ENCODE measurements at regions not wholly inside any gene's neighbourhood (a gene's known extent, or its start where the extent isn't known, plus 50 kb on each side); places are given as distances from the start of the nearest gene placed in this dataset.
"Not testable (repeated sequence)": the region's sequence is repeated elsewhere in the genome, so short reads cannot be mapped to it uniquely, and the experiment has no call there.

DNA sequence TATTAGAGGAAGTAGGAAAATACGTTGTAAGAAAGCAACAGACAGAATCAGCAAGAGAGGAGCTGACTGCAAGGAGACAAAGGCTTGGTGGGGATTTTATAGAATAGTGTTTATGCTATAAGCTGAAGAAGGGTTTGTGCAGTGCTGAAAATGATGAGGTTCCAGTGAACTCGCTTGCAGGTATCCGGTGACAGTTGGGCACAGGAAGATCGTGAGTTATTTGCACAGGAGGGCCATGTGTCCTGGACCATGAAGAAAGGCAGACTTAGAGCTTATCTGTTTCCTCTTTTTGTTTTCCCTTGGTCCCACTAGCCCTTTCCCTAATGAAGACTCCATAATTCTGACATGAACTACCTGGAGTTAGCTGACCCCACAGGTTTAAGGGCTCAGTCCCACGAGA lies 61.4 kb downstream of the NXNL2 start:
- Mint-ChIP-seq H3K9me3 (no peaks in the 10 kb centered on the region), H3K4me1 (ENCODE audit: low read depth) (peaks cover 2% of the 10 kb centered on the region), H3K4me3 (no peak overlapping the region), H3K27ac (no peak overlapping the region), H3K27me3 (peaks cover 26% of the 10 kb centered on the region), H3K36me3 (no peaks in the 10 kb centered on the region)
- intact Hi-C loops (cut with micrococcal nuclease) = loop anchor here (10.0 kb wide), 1 partner anchor 148 kb away; no protein-coding TSS in a partner anchor
- CTCF ChIA-PET = no interaction called here
- POLR2A ChIA-PET = no interaction called here
- no peak for DNase-seq

DNA sequence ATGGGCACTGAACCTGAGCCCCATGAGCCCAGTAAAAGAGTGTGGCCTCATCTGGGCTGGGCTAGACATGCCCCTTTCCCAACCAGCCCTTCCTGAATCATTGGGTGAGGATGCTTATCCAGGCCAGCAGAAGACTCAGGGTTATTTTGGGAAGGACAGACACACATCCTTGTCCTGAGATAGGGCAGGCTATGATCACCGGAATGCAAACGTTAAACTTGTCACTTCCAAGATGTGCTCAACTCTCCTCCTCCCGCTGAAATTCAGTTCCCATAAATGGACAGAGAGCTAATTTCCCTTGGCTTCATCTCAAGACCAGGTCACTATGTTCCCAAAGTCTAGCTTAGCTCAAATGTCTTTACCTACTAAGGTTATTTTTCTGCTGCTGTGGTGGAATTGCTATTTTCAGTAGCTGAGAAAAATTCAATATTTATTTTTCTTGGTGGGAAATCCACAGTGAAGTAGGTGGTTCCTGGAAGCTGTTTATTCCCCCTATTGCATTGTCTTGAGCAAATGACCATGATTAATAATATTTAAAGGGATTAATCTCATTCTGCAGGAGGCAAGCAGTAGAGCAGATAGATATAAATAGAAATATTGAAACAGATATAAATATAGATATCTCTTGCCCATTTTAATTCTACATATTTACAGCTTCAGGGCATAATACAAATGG lies 70.0 kb downstream of the NXNL2 start:
- POLR2A ChIA-PET = no interaction called here
- DNase-seq = no peak
- no peak overlapping the region for H3K27ac Mint-ChIP-seq
- CTCF ChIA-PET = no interaction called here
- intact Hi-C loops (cut with micrococcal nuclease) = no loop called here
- H3K9me3 Mint-ChIP-seq = no peaks in the 10 kb centered on the region
- H3K27me3 Mint-ChIP-seq = peaks cover 2% of the 10 kb centered on the region
- H3K36me3 Mint-ChIP-seq = no peaks in the 10 kb centered on the region
- no peak overlapping the region for H3K4me3 Mint-ChIP-seq
- H3K4me1 Mint-ChIP-seq (ENCODE audit: low read depth) = no peaks in the 10 kb centered on the region

DNA sequence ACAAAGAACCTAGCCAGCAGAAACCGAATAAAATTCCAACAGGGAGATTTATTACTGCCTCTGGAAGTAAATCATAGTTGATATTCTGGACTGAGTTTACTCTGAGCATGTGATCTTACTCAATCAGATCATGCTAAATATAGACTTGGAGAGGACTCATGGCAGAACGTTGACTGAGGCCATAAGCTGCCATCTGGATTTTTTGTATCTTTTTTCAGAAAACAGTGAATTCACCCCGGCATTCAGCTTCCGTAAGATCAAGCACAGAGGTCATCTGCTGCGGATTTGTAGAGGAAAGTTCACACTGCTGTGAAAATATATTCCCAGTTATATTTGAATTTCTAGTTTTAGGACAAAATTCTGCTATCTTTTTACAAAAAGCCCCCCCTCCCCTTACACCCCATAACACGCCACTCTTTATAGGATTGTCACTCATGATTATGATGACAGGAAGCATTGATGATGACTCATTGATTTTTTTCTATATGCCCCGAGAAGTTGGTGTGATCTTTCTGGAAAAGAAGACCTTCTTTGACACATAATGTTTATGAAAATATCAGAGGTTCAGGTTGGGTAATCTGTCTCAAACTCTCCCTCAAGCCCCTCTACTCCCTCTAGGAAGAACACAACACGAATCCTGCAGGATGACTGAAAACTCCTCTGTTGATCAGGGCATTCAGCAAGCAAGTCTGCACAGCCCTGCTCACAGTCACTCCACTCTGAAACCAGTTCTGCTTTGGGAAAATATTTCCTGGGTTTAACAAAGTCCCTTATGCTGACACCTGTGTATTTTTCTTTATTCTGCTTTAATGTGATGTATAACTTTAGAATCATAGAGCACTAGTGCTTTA lies 70.8 kb downstream of the NXNL2 start:
- Mint-ChIP-seq H3K36me3 (no peaks in the 10 kb centered on the region), H3K4me1 (ENCODE audit: low read depth) (no peaks in the 10 kb centered on the region), H3K9me3 (no peaks in the 10 kb centered on the region), H3K27me3 (no peaks in the 10 kb centered on the region), H3K4me3 (no peak overlapping the region), H3K27ac (no peak overlapping the region)
- DNase-seq = no peak
- intact Hi-C loops (cut with micrococcal nuclease) = no loop called here
- POLR2A ChIA-PET = no interaction called here
- CTCF ChIA-PET = no interaction called here

DNA sequence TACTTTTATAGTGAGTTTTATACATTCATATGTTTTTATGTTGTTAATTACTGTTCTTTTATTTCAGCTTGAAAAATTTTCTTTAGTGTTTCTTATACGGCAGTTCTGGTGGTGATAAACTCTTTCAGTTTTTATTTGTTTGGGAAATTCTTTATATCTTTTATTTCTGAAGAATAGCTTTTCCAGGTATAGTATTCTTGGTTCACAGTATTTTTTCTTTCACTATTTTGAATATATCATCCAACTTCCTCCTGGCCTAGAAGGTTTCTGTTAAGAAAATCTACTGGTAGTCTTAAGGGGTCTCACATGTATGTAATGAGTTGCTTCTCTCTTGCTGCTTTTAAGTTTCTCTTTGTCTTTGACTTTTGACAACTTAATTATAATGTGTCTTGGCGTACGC lies 79.4 kb downstream of the NXNL2 start:
- Mint-ChIP-seq H3K36me3 (peaks cover 6% of the 10 kb centered on the region), H3K4me3 (no peak overlapping the region), H3K27me3 (peaks cover 4% of the 10 kb centered on the region), H3K4me1 (ENCODE audit: low read depth) (no peaks in the 10 kb centered on the region), H3K27ac (no peak overlapping the region), H3K9me3 (peaks cover 28% of the 10 kb centered on the region)
- intact Hi-C loops (cut with micrococcal nuclease) = no loop called here
- no peak for DNase-seq
- CTCF ChIA-PET = no interaction called here
- POLR2A ChIA-PET = no interaction called here

DNA sequence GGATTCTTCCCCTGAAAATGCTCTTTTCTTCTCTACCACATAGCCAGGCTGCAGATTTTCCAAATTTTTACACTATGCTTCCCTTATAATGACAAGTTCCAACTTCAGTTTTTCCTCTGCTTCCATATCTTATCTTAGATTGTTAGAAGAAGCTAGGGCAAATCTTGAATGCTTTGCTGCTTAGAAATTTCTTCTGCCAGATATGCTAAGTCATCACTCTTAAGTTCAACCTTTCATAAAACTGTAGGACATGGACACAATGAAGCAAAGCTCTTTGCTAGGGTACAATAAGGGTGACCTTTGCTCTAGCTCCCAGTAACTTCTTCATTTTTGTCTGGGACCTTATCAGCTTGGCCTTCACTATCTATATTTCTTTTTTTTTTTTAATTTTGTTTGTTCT lies 88.7 kb downstream of the NXNL2 start:
- CTCF ChIA-PET = no interaction called here
- no peaks in the 10 kb centered on the region for H3K4me1 Mint-ChIP-seq (ENCODE audit: low read depth)
- H3K4me3 Mint-ChIP-seq = no peak overlapping the region
- no peaks in the 10 kb centered on the region for H3K9me3 Mint-ChIP-seq
- DNase-seq = no peak
- POLR2A ChIA-PET = no interaction called here
- no peak overlapping the region for H3K27ac Mint-ChIP-seq
- H3K27me3 Mint-ChIP-seq = peaks cover 8% of the 10 kb centered on the region
- no peaks in the 10 kb centered on the region for H3K36me3 Mint-ChIP-seq
- intact Hi-C loops (cut with micrococcal nuclease) = no loop called here

DNA sequence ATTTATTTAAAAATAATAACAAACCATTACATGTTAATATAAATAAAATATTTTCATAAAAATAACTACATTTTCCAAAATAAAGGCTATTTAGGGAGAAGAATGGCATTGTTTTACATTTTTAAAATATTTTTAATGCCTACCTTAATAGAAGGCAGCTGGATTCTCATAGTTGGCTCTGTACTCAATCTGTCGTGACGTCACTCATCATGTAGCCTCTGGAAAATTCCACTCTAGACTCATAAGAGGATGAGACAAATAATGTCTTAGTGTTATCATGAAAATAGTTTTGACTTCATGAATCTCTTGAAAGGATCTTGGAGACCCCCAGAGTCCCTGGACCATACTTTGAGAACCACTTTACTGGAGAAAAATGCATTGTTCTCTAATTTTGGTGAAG lies 93.1 kb downstream of the NXNL2 start:
- POLR2A ChIA-PET = no interaction called here

DNA sequence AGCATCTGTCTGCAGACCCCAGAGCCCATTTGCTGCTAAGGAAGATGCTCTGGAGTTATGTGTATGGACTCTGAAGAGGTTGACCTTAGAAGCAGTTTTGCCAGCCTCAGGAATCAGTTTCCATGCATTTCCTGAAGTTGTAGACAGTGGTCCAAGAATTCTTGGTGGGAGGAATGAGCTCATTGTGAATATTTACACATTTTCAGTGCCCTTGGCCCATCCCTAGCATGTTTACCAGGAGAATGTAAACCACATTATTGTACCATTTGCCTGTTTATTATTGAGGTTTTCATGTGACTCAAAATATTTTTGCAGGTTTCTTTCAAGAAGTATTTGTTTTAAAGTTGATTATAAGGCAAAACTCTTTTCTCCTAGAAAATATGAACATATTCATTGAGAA lies 93.8 kb downstream of the NXNL2 start:
- POLR2A ChIA-PET = no interaction called here
- H3K36me3 Mint-ChIP-seq = no peaks in the 10 kb centered on the region
- CTCF ChIA-PET = no interaction called here

More for the DNA sequence above, 93.1 kb downstream of the NXNL2 start:
- CTCF ChIA-PET = no interaction called here
- Mint-ChIP-seq H3K27me3 (peaks cover 2% of the 10 kb centered on the region), H3K9me3 (no peaks in the 10 kb centered on the region), H3K36me3 (no peaks in the 10 kb centered on the region), H3K27ac (no peak overlapping the region), H3K4me3 (no peak overlapping the region), H3K4me1 (ENCODE audit: low read depth) (no peaks in the 10 kb centered on the region)
- DNase-seq = no peak
- intact Hi-C loops (cut with micrococcal nuclease) = no loop called here

DNA sequence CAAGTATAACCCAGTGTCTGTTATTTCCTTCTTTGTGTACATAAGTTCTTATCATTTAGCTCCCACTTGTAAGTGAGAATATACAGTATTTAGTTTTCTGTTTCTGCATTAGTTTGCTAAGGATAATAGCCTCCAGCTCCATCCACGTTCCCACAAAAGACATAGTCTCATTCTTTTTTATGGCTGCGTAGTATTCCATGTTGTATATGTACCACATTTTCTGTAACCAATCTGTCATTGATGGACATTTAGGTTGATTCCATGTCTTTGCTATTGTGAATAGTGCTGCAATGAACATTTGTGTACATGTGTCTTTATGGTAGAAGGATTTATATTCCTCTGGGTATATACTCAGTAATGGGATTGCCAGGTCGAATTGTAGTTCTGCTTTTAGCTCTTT lies 95.6 kb downstream of the NXNL2 start:
- intact Hi-C loops (cut with micrococcal nuclease); H3K4me1 Mint-ChIP-seq (ENCODE audit: low read depth); H3K36me3 Mint-ChIP-seq; H3K4me3 Mint-ChIP-seq; H3K27me3 Mint-ChIP-seq; H3K9me3 Mint-ChIP-seq; H3K27ac Mint-ChIP-seq; POLR2A ChIA-PET; CTCF ChIA-PET; DNase-seq: not testable (repeated sequence)

More for the DNA sequence above, 93.8 kb downstream of the NXNL2 start:
- no peak overlapping the region for H3K27ac Mint-ChIP-seq
- H3K4me1 Mint-ChIP-seq (ENCODE audit: low read depth) = no peaks in the 10 kb centered on the region
- DNase-seq = no peak
- no peaks in the 10 kb centered on the region for H3K9me3 Mint-ChIP-seq
- no peak overlapping the region for H3K4me3 Mint-ChIP-seq
- H3K27me3 Mint-ChIP-seq = peaks cover 2% of the 10 kb centered on the region
- intact Hi-C loops (cut with micrococcal nuclease) = no loop called here

GRCh38 chr9:88635151-88635550 lies 100.2 kb downstream of the NXNL2 start:
- ChIA-PET POLR2A (no interaction called here), CTCF (no interaction called here)
- Mint-ChIP-seq H3K9me3 (peaks cover 24% of the 10 kb centered on the region), H3K36me3 (no peaks in the 10 kb centered on the region), H3K4me1 (ENCODE audit: low read depth) (no peaks in the 10 kb centered on the region), H3K27me3 (peaks cover 13% of the 10 kb centered on the region), H3K27ac (no peak overlapping the region), H3K4me3 (no peak overlapping the region)
- DNase-seq = no peak
- intact Hi-C loops (cut with micrococcal nuclease) = no loop called here

DNA sequence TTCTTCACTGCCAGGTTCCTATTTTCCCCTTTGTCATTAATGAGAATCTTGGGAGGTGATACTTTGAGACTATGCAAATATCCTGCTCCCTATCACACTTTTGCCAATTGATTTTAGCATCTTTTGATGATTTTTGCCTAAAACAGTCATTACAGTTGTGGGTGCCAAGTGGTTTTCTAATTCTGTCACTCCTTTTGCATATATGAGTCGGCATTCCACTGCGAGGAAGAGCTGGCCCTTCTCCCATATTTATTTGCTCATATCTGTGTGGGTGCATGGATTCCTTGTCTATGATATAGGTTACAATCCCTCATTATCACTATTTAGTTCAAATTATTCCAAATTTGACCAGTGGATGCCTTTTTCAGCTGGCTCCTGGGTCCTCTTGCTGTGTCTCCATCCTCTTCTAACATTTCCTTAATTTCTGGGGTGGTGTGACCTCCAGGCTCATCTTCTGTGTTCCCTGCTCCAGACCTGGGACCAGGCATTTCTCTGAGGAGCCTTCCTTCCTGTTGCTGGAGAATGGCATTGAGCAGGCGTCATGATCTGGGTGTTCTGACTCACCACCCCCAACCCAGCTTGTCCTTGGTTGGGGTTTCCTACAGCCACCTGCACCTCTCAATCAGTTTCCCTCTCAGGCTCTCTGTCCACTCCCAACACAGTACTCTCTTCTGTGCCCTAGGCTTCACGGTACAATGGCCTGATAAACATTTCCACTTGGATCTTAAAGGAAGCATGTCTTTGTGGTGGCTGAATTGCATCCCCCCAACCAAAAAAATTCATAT lies 106.7 kb downstream of the NXNL2 start:
- intact Hi-C loops (cut with micrococcal nuclease) = no loop called here
- POLR2A ChIA-PET = no interaction called here
- Mint-ChIP-seq H3K27ac (no peak overlapping the region), H3K4me3 (no peak overlapping the region), H3K9me3 (peaks cover 18% of the 10 kb centered on the region), H3K36me3 (no peaks in the 10 kb centered on the region), H3K4me1 (ENCODE audit: low read depth) (no peaks in the 10 kb centered on the region), H3K27me3 (peaks cover 22% of the 10 kb centered on the region)
- CTCF ChIA-PET = no interaction called here
- no peak for DNase-seq

DNA sequence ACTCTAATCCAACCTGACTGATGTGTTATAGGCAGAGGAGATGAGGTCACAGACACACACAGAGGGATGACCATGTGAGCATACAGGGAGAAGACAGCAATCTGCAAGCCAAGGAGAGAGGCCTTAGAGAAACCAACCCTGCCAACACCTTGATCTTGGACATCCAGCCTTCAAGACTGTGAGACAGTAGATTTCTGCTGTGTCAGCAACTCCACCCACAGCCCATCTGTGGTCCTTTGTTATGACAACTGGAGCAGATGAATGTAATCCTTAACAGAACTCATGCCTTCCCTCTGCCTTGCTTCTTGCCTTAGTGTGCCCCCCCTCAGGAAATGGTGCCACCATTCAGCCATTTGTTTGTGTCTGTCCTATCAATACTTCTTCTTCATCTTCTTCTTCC lies 107.4 kb downstream of the NXNL2 start:
- CTCF ChIA-PET = no interaction called here
- DNase-seq = no peak
- Mint-ChIP-seq H3K27me3 (peaks cover 25% of the 10 kb centered on the region), H3K4me1 (ENCODE audit: low read depth) (no peaks in the 10 kb centered on the region), H3K36me3 (no peaks in the 10 kb centered on the region), H3K27ac (no peak overlapping the region), H3K4me3 (no peak overlapping the region), H3K9me3 (peaks cover 11% of the 10 kb centered on the region)
- POLR2A ChIA-PET = no interaction called here
- intact Hi-C loops (cut with micrococcal nuclease) = no loop called here

DNA sequence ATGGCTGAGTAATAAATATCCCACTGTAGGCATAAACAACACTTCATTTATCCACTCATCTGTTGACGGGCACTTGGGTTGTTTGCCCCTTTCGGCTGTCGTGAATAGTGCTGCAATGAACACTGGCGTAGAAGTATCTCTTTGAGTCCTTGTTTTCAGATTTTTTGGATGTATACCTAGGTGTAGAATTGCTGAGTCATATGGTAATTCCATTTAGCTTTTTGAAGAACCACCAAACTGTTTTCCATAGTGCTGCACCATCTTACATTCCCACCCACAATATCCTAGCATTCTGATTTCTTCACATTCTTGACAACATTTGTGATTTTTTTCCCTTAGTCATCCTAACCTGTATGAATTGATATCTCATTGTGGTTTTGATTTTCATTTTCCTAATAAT lies 109.0 kb downstream of the NXNL2 start:
- H3K4me3 Mint-ChIP-seq = no peak overlapping the region
- no peaks in the 10 kb centered on the region for H3K4me1 Mint-ChIP-seq (ENCODE audit: low read depth)
- no peaks in the 10 kb centered on the region for H3K9me3 Mint-ChIP-seq
- peaks cover 17% of the 10 kb centered on the region for H3K27me3 Mint-ChIP-seq
- CTCF ChIA-PET = no interaction called here
- POLR2A ChIA-PET = no interaction called here
- H3K36me3 Mint-ChIP-seq = no peaks in the 10 kb centered on the region
- intact Hi-C loops (cut with micrococcal nuclease) = no loop called here
- DNase-seq = no peak
- H3K27ac Mint-ChIP-seq = no peak overlapping the region
